BJ (cell line): ENCODE measurements at regions not wholly inside any gene's neighbourhood (a gene's known extent, or its start where the extent isn't known, plus 50 kb on each side); places are given as distances from the start of the nearest gene placed in this dataset.
"Not testable (repeated sequence)": the region's sequence is repeated elsewhere in the genome, so short reads cannot be mapped to it uniquely, and the experiment has no call there.

ENCODE experiments used
- CTCF ChIA-PET: fragments of 350-600 bp; formaldehyde crosslinking; extraction: SDS; loops from one replicate; lab custom pipeline; 2021; ENCODE audit warnings: antibody characterized with exemption, inconsistent platforms; lab: Yijun Ruan, JAX
- POLR2A ChIA-PET: fragments of 300-600 bp; sonication (Branson Sonifier 250); formaldehyde crosslinking; extraction: SDS; loops from one replicate; lab custom pipeline; 2021; ENCODE audit warnings: antibody characterized with exemption; lab: Charles Lee
- DNase-seq: peaks from one replicate; pipeline ENCODE4 v3.0.0-alpha.2; 2011; ENCODE audit warnings: low read depth
- H3K27me3 ChIP-seq: 2 replicates; pipeline ENCODE4 v1.6.0; 2011; ENCODE audit warnings: low read length; ENCODE audit not compliant: control insufficient read depth, insufficient read depth
- H3K36me3 ChIP-seq: 2 replicates; pipeline ENCODE4 v1.5.1; 2011; ENCODE audit warnings: low read length; ENCODE audit not compliant: control insufficient read depth, insufficient read depth
- H3K4me3 ChIP-seq: 2 replicates; pipeline ENCODE4 v1.5.1; 2011; ENCODE audit warnings: low read depth, mild to moderate bottlenecking, control low read depth, low read length
- TF ChIP-seq, protein P1 (sequence below): IDR thresholded peaks from 2 replicates; pipeline ENCODE4 v1.5.1; 2011; ENCODE audit warnings: low read depth, mild to moderate bottlenecking, control low read depth, inconsistent platforms, low read length, moderate library complexity; ENCODE audit not compliant: insufficient read depth

DNA sequence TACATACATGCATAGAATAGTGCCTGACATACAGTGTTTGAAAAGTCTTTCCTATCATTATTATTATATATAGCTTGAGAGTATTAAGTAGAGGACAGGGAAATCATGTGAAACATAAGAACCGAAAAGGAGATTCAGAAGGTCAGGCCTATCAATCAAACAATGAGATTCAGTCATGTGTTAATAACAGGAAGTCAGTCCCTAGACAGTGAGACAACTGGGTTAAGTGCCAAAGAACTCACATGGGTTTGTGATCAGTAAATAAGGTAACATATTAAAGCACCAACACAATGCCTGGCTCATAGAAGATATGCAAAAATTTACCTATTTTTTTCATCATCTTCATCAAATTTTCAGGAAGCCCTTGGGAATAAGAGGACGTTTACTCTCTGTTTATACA, 174.3 kb upstream of the FAT3 start:
- ChIA-PET CTCF (no interaction called here), POLR2A (no interaction called here)
- Histone ChIP-seq H3K27me3 (no peaks in the 10 kb centered on the region), H3K4me3 (no peak overlapping the region), H3K36me3 (no peaks in the 10 kb centered on the region)
- TF ChIP-seq, protein P1, sequence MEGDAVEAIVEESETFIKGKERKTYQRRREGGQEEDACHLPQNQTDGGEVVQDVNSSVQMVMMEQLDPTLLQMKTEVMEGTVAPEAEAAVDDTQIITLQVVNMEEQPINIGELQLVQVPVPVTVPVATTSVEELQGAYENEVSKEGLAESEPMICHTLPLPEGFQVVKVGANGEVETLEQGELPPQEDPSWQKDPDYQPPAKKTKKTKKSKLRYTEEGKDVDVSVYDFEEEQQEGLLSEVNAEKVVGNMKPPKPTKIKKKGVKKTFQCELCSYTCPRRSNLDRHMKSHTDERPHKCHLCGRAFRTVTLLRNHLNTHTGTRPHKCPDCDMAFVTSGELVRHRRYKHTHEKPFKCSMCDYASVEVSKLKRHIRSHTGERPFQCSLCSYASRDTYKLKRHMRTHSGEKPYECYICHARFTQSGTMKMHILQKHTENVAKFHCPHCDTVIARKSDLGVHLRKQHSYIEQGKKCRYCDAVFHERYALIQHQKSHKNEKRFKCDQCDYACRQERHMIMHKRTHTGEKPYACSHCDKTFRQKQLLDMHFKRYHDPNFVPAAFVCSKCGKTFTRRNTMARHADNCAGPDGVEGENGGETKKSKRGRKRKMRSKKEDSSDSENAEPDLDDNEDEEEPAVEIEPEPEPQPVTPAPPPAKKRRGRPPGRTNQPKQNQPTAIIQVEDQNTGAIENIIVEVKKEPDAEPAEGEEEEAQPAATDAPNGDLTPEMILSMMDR = no peak
- no peak for DNase-seq

DNA sequence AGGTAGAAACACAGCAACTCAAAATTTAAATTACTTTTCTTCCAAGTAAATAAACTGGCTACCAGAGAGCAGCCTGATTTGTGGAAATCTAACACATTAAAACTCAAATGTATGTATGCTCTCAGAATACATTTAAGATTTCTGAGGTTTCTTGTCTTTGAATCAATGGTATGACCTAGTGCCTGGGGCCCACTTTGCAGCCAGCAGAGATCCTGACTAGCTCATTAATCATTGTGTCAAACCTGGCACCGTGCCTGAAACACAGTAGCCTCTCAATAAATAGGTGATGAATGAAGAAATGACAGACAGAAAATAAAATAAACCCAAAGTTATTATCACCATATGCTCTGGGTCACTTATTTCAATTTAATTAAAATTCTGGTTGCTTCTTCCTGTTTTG, 176.2 kb upstream of the FAT3 start:
- DNase-seq = no peak
- TF ChIP-seq, protein P1 = no peak
- H3K4me3 ChIP-seq = no peak overlapping the region
- CTCF ChIA-PET = no interaction called here
- no peaks in the 10 kb centered on the region for H3K36me3 ChIP-seq
- no peaks in the 10 kb centered on the region for H3K27me3 ChIP-seq
- POLR2A ChIA-PET = no interaction called here

DNA sequence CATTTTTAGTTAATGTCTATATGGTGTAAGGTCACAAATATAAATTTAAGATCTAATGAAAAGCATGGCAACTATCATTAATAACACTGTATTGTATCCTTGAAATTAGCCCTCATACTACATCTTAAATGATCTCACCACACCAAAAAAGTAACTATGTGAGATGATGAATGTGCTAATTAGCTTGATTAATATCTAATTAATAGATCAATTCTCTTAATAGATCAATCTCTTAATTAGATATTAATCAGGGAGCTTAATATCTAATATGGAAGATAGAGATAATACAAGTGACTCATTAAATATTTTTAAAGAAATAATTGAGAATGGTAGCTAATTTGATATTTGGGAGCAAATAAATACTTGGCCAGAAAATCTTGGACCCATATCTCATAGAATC, 178.5 kb upstream of the FAT3 start:
- no peak for DNase-seq
- Histone ChIP-seq H3K27me3 (no peaks in the 10 kb centered on the region), H3K36me3 (no peaks in the 10 kb centered on the region), H3K4me3 (no peak overlapping the region)
- TF ChIP-seq, protein P1 = no peak
- POLR2A ChIA-PET = no interaction called here
- CTCF ChIA-PET = no interaction called here

DNA sequence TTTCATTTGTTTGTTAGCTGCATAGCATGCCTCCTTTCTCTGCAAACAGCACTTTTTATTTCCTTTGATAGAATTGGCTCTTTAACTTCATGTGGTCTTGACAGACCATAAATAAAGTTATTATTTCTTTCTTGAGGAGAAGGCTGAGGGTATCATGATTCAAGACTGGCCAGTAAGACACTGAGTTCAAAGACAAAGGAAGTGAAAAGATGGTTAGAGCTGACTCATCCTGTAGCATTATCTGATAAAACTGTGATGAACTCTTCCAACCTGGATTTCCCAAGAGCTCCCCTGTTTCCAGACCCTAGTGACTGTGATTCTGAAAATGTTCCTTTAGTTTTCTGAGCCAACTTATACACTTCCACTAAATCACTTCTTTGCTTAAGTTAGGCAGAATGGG, 179.3 kb upstream of the FAT3 start:
- no peak for DNase-seq
- no peaks in the 10 kb centered on the region for H3K27me3 ChIP-seq
- no peak overlapping the region for H3K4me3 ChIP-seq
- ChIA-PET POLR2A (no interaction called here), CTCF (interaction anchor here (0.9 kb wide), 1 partner anchor 12 kb away, joined by 3 read pairs; no protein-coding TSS in a partner anchor)
- TF ChIP-seq, protein P1 = no peak
- H3K36me3 ChIP-seq = no peaks in the 10 kb centered on the region

DNA sequence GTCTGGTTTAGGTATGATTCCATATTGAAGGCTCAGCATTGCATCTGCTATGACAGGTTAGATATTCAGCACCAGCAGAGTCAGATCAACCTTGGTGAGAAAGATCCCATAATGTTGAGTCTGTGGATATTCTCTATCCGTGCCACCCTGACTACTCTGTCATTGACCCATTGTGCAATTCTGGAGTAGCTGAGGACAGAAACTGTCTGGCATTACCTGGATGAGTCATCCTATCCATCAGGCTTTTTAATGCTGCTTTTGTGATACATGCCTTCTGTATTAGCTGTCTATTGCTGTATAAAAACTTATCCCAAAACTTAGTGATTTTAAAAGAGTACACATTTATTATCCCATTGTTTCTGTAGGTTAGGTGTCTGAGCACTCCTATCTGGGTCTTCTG, 189.1 kb upstream of the FAT3 start:
- Histone ChIP-seq H3K27me3 (no peaks in the 10 kb centered on the region), H3K4me3 (no peak overlapping the region), H3K36me3 (no peaks in the 10 kb centered on the region)
- TF ChIP-seq, protein P1 = no peak
- ChIA-PET POLR2A (no interaction called here), CTCF (no interaction called here)
- no peak for DNase-seq

DNA sequence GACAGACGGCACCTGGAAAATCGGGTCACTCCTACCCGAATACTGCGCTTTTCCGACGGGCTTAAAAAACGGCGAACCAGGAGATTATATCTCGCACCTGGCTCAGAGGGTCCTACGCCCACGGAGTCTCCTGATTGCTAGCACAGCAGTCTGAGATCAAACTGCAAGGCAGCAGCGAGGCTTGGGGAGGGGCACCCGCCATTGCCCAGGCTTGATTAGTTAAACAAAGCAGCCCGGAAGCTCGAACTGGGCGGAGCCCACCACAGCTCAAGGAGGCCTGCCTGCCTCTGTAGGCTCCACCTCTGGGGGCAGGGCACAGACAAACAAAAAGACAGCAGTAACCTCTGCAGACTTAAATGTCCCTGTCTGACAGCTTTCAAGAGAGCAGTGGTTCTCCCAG, 197.5 kb upstream of the FAT3 start:
- H3K27me3 ChIP-seq, H3K4me3 ChIP-seq, H3K36me3 ChIP-seq, POLR2A ChIA-PET, CTCF ChIA-PET, DNase-seq: not testable (repeated sequence)
